ENCODE measurements at regions not wholly inside any gene's neighbourhood (a gene's known extent, or its start where the extent isn't known, plus 50 kb on each side); places are given as distances from the start of the nearest gene placed in this dataset.

GRCh38 chrX:76921176-76921575 lies 493.7 kb downstream of the MAGEE1 start:
- TF ChIP-seq CTCF (conservative IDR thresholded peaks at IDR 0.05) (no peak), ZFX (IDR thresholded peaks at IDR 0.05) (no peak)
